Endothelial cell (in vitro differentiated cells): ENCODE measurements at regions not wholly inside any gene's neighbourhood (a gene's known extent, or its start where the extent isn't known, plus 50 kb on each side); places are given as distances from the start of the nearest gene placed in this dataset.

Experiments used
- DNase-seq: peaks from one replicate; pipeline ENCODE4 v3.0.0; 2021; ENCODE audit warnings: low spot score
- H3K27ac Mint-ChIP-seq: one replicate; pipeline ENCODE4 v1.8.0; 2021; ENCODE audit warnings: mixed read lengths, inconsistent platforms; ENCODE audit not compliant: unreplicated experiment
- H3K27me3 Mint-ChIP-seq: one replicate; pipeline ENCODE4 v1.8.0; 2021; ENCODE audit warnings: mild to moderate bottlenecking, moderate library complexity, mixed read lengths, inconsistent platforms; ENCODE audit not compliant: unreplicated experiment
- H3K36me3 Mint-ChIP-seq: one replicate; pipeline ENCODE4 v1.8.0; 2021; ENCODE audit warnings: mild to moderate bottlenecking, low read depth, mixed read lengths, inconsistent platforms; ENCODE audit not compliant: unreplicated experiment
- H3K4me1 Mint-ChIP-seq: one replicate; pipeline ENCODE4 v1.8.0; 2021; ENCODE audit warnings: mild to moderate bottlenecking, mixed read lengths, inconsistent platforms; ENCODE audit not compliant: unreplicated experiment
- H3K4me3 Mint-ChIP-seq: one replicate; pipeline ENCODE4 v1.8.0; 2021; ENCODE audit warnings: mild to moderate bottlenecking, mixed read lengths, inconsistent platforms; ENCODE audit not compliant: unreplicated experiment
- H3K9me3 Mint-ChIP-seq: one replicate; pipeline ENCODE4 v1.8.0; 2021; ENCODE audit warnings: mixed read lengths, inconsistent platforms; ENCODE audit not compliant: unreplicated experiment
- TF ChIP-seq, protein P1 (sequence below): fragments of 200-600 bp; sonication (generic); IDR thresholded peaks from one replicate; pipeline ENCODE4 v1.5.0; 2021; ENCODE audit warnings: antibody characterized with exemption; ENCODE audit not compliant: unreplicated experiment

DNA sequence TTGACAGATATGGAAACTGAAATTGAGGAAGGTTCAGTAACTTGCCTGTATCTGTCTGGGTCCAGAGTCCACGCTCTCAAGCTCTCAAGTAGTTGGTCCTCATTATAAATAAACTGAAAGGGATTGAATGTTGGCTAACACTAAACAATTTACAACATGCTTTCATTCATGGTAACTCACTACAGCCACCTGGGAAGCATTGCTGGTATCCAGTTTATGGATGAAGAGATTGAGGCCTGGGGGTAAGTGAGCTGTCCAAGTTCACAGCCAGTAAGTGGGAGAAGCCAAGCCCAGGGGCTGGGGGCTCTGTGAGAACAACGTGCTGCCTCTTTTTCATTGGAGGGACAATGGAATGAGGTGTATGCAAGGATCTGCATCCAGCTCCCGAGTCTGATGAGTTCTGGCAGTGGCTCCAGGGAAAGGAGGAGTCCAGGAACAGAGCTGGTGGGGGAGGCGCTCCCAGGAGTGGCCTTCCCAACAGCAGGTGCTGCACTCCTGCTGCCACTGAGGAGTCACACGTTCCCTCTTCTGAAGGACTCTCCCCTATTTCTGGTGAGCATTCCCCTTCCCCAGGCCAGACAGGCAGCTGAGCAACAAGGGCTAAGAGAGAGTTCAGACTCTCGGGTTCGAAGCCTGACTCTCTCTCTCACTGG is 175.8 kb downstream of the CSNK2A3 start:
- Mint-ChIP-seq H3K27me3 (peaks cover 2% of the 10 kb centered on the region), H3K4me3 (no peak overlapping the region), H3K4me1 (peaks cover 14% of the 10 kb centered on the region), H3K9me3 (no peaks in the 10 kb centered on the region), H3K27ac (no peak overlapping the region), H3K36me3 (no peaks in the 10 kb centered on the region)
- no peak for DNase-seq
- TF ChIP-seq, protein P1, sequence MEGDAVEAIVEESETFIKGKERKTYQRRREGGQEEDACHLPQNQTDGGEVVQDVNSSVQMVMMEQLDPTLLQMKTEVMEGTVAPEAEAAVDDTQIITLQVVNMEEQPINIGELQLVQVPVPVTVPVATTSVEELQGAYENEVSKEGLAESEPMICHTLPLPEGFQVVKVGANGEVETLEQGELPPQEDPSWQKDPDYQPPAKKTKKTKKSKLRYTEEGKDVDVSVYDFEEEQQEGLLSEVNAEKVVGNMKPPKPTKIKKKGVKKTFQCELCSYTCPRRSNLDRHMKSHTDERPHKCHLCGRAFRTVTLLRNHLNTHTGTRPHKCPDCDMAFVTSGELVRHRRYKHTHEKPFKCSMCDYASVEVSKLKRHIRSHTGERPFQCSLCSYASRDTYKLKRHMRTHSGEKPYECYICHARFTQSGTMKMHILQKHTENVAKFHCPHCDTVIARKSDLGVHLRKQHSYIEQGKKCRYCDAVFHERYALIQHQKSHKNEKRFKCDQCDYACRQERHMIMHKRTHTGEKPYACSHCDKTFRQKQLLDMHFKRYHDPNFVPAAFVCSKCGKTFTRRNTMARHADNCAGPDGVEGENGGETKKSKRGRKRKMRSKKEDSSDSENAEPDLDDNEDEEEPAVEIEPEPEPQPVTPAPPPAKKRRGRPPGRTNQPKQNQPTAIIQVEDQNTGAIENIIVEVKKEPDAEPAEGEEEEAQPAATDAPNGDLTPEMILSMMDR, result no peak

- H3K4me3 Mint-ChIP-seq, result no peak overlapping the region
- TF ChIP-seq, protein P1, result no peak
These were observed 179.6 kb downstream of the CSNK2A3 start for GRCh38 chr11:11173316-11174025.

GRCh38 chr11:11171854-11172253 is 181.2 kb downstream of the CSNK2A3 start:
- Mint-ChIP-seq H3K27ac (no peak overlapping the region), H3K4me3 (no peak overlapping the region), H3K4me1 (peaks cover 11% of the 10 kb centered on the region)

More at GRCh38 chr11:11173316-11174025, 179.6 kb downstream of the CSNK2A3 start:
- H3K27me3 Mint-ChIP-seq, result peaks cover 2% of the 10 kb centered on the region
- peaks cover 11% of the 10 kb centered on the region for H3K4me1 Mint-ChIP-seq
- no peak for DNase-seq
- no peaks in the 10 kb centered on the region for H3K9me3 Mint-ChIP-seq
- no peaks in the 10 kb centered on the region for H3K36me3 Mint-ChIP-seq
- no peak overlapping the region for H3K27ac Mint-ChIP-seq

GRCh38 chr11:11171285-11171684 is 181.8 kb downstream of the CSNK2A3 start:
- Mint-ChIP-seq H3K4me3 (no peak overlapping the region), H3K9me3 (no peaks in the 10 kb centered on the region), H3K27me3 (peaks cover 2% of the 10 kb centered on the region), H3K36me3 (no peaks in the 10 kb centered on the region), H3K4me1 (peaks cover 11% of the 10 kb centered on the region), H3K27ac (no peak overlapping the region)
- TF ChIP-seq, protein P1, result no peak
- no peak for DNase-seq

More at GRCh38 chr11:11171854-11172253, 181.2 kb downstream of the CSNK2A3 start:
- Mint-ChIP-seq H3K36me3 (no peaks in the 10 kb centered on the region), H3K27me3 (peaks cover 2% of the 10 kb centered on the region), H3K9me3 (no peaks in the 10 kb centered on the region)
- TF ChIP-seq, protein P1, result no peak
- no peak for DNase-seq

DNA sequence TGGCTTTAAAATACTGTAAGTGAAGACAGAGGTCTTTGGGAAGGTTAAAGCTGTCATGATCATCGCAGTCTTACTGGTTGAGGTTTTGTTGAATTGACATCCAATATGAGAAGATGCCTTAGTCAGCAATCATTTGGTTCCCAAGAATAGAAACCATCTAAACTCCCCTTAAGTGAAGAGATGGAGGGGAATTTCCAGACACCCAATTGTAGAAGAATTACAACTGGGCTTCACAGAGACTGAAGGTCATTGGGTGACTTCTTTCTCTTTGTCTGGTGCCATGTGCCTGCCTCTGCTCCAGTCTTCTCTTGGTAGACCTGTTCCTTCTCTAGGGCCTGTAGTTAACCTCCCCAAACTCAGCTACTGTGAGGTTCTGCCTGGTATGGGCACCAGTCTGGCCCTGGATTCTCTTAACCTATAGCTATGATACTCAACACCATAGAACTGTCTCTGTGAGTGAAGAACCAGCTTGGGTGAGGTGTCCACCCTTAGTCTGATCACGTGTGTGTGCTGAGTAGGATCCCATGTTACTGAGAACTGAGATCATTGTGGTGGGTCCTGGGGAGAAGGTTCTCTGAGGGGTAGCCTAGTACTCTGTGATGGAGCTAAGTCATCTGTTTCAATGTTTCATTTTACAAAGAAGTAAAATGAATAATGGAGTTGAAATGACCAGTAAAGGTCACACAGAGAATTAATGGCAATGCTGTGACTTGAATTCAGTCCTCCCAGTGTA is 182.5 kb downstream of the CSNK2A3 start:
- Mint-ChIP-seq H3K36me3 (no peaks in the 10 kb centered on the region), H3K4me3 (no peak overlapping the region), H3K27ac (no peak overlapping the region), H3K27me3 (peaks cover 2% of the 10 kb centered on the region), H3K9me3 (no peaks in the 10 kb centered on the region), H3K4me1 (peaks cover 11% of the 10 kb centered on the region)
- TF ChIP-seq, protein P1, result no peak
- DNase-seq, result no peak
